NCI-H345 (cell line): ENCODE measurements at regions not wholly inside any gene's neighbourhood (a gene's known extent, or its start where the extent isn't known, plus 50 kb on each side); places are given as distances from the start of the nearest gene placed in this dataset.

Experiments used
- DNase-seq: peaks from one replicate; lab custom pipeline; 2025; lab: John Stamatoyannopoulos, UW

DNA sequence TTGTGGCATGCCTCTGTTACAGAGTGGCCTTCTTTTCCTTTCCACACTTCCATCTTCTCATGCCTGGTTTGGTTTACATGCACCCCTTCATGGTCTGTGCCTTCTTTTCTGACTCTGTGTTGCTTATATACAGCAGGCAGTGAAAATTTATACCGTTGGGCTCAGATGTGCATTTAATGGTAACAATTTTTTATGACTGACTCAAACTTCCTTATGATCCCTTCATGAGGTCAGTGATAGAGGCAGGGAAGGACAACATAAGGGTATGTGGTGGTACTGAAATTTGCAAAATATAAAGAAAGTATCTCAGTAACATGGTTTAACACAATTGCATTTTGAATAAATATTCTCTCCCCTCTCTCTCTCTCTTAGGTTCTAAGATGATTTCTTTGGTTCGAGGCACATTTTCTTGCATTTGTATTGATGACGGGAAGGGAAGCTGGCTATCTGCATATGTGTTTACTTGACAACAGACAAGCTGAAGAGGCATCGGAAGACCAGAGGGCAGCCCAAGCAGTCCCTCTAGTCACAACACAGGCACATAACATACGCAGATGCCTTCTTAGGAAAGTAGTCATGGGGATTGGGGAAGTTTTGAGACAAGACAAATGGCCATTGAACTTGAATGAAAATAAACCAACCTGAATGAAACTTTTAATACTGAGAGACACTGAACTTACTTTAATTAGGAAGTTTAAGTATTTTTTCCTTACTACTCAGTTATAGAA lies 163.3 kb upstream of the LEF1 start:
- no peak for DNase-seq

DNA sequence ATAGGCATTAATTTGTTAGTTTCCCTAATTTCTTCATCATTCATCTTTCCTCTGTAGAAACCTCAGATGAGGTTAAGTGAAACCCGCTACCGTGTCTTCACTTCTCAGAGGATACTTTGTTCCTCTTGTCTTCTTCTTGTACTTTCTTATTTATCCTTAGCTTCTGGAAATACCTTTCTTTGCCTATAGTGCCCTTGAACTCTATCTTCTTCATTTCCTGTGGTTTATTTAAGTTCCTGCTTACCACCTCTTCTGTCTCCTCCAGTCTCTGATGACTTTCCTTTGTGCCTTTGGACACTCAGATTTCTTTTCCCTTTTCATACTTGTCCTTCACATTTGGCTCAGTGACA lies 159.6 kb upstream of the LEF1 start:
- no peak for DNase-seq

DNA sequence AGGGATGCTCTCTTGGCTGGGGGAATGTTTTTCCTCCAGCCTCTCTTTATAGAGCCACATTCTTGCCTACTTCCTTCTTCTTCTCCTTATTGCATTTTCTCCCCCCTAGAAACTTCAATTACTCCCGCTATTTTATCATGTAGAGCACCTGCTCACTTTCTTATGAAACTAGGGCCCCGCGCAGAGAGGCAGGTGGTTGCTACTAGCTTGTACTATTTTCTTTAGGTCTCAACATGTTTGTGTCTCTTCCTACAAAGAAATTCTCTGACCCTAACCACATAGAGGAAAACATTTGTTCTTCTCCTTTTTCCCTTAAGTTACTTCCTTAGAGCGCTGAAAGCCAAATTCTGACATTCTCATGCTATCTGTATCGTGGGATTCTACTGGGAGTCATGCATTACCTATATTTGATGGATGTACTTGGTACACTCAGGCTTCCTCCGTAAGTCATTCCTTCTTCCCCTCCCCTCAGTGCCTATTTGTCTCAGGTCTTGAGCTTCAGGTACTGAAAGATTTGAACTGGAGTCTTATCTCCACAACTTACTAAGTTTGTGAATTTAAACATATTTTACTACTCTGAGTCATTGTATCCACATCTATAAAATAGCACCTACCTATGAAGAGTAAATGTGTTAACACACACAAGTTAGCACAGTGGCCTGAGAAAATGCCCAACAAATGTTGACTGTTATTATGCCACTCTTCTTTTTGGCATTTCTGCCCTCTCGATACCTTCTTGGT lies 159.1 kb upstream of the LEF1 start:
- DNase-seq: no peak

DNA sequence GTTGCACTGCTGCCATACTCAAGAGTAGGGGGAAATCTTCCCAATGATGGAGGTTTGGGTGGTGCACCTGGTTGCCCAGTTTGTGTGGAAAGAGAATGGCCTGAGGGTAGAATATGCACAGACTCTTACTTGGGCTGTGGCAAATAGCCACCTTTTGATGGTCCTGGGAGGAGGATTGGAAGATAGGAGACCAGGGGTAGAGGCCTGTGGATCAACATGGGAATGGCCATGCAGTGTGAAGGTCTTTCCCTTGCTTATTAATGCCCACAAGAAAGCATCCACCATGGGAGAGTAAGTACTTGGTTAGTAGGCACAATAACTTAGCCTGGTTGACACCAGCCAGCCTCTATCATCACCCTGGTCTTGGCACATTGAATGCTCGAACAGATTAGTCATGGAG lies 156.8 kb upstream of the LEF1 start:
- DNase-seq: no peak

DNA sequence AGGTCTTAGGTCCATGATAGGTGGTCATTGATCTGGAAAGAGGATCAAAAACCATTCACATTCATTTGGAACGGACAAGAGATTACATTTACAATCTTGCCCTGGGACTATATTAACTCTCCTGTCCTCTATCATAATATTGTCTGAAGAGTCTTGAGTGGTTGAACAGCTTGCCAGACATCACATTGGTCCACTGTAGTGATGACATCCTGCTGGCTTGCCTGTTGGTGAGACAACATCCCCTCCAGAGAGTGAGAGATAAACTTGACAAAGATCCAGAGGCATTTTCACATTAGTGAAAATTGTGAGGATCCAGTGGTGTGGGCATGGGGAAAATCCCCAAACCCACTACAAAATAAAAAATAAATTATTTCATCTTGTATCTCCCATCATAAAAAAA lies 155.7 kb upstream of the LEF1 start:
- no peak for DNase-seq

DNA sequence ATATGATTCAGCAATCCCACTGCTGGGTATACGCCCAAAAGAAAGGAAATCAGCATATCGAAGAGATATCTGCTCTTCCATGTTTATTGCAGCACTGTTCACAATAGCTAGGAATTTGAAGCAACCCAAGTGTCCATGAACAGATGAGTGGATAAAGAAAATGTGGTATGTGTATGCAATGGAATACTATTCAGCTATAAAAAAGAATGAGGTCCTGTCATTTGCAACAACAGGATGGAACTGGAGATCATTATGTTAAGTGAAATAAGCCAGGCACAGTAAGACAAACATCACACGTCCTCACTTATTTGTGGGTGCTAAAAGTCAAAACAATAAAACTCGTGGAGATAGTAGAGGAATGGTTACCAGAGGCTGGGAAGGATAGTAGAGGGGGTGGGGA lies 153.8 kb upstream of the LEF1 start:
- no peak for DNase-seq

DNA sequence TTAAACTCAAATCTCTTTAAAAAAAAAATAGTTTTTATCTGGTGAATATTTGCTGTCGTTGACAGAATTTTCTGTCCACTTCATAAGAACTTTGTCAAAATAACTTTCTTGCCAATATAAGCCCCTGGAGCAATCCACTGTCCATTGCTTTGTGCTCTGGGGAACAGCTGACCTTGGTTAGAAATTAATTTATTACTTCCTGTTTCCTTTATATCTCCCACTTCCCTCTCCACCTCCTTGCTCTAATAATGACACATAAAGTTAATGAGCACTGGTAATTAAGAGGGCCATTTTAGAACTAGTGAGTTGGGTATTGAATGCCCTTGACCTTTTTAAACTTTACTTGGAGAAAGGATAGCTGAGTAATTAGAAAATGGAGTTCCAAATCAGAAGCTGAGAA lies 151.3 kb upstream of the LEF1 start:
- no peak for DNase-seq

DNA sequence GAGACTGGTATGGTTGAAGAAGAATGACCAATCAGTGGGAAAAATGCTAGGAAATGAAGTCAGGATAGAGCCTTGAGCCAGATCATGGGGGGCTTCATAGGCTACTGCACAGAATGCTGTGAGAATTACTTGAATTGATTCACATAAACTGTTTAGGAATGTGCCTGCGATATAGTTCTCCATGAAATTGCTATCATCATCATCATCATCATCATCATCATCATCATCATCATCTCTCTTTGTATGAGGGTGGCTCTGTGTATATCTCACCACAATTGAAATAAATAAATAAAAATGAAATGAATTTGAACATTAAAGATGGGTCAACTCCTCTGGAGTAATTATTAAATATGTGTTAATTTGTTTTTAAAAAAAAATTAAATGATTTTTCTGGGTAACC lies 148.6 kb upstream of the LEF1 start:
- no peak for DNase-seq

DNA sequence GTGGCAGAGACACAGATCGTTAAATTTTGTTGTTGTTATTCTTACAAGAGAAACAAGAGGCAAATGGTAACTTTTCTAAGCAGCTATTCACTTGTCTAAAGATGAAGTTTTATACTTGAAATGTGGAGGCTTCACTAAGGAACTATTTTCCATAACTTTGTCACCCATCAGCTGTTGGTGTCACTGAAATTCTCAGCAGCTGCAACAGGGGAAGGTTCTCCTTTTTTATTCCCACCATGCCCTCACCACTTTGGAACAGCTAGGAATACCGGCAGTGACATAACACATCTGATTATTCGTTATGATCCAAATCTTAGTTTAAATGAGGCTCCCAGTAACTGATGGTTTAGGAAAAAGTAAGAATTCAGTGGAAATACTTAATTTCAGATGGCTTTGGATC lies 147.0 kb upstream of the LEF1 start:
- no peak for DNase-seq

DNA sequence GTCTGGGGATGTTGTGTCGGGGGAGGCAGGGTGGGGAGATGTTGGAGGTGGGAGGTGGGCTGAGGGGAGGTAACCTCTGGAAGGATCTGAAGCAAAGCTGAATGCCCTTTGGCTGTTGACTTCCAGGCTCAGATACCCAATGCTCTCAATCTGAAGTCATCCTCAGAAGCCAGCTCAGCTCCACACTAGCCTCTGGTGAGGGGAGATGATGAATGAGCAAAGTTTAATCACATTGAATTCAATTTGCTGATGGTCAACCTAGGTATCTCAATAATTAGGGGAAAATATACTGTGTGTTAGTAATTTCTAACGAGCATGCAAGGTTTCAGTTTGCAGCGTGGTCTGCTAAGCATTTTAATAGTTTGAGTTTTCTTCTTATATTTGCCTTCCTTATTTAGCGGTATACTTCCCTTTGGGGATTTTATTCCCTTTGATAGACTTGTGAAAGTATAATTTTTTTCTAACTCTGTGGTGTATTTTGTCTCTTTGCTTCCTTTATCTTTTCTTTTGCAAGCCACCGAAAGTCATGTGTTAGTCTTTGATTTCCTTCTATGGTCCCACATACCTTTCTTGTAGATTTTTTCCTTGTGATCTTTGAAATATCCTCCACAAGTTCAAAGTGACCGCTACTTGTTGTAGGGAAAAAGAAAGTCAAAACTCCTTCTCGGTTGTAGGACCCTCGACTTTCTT lies 146.3 kb upstream of the LEF1 start:
- DNase-seq: no peak

DNA sequence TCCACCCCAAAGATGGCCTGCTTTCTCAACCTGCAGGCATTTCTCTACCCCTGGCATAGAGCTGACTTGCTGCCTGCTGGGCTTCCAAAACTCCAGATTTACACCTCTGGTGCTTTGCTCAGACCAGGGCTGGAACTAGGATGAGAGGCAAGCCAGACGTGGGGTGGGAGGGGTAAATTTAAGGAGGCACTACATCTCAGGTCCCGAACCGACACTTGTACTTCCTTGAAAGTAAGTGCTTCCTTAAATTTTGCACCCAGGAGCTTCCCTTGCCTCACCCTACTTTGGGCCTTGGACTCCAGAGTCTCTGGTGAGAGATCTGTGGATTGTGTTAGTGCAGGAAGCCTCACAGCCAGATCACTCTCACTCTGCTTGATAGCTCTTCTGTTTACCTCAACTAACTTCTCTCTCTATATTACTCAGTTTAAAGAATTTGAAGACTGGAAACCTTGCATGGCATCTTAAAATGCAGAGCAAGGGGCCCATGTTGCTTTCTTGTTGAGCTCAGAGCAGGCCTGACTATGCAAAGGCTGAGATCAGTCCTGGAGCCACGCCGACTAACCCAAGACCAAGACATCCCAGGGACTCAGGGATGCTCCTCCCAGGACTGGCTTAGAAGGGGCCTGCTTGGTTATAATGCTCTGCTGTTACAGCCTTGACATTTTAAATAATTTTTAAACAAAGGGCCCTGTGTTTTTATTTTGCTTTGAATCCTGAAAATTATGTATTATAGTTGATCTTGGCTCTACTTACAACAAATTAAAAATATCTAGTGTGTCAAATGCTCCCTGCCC lies 145.0 kb upstream of the LEF1 start:
- DNase-seq: no peak

DNA sequence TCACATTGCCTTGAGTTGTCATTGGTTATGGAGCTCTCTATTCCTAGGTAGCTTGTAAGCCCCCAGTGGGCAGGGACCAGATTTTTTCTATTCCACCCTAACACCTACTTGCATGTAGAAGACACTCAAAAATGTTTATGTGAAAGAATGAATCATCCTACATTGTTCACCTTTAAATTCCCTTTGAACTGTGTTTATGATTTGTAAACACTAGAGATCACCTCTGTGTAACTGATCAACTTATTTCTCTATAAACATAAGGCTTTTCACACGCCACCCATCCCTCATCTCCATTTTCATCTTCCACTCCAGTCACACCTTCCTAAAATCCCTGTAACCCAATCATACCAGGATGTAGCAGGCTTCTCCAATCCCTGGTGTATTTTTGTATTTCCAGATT lies 142.6 kb upstream of the LEF1 start:
- no peak for DNase-seq

DNA sequence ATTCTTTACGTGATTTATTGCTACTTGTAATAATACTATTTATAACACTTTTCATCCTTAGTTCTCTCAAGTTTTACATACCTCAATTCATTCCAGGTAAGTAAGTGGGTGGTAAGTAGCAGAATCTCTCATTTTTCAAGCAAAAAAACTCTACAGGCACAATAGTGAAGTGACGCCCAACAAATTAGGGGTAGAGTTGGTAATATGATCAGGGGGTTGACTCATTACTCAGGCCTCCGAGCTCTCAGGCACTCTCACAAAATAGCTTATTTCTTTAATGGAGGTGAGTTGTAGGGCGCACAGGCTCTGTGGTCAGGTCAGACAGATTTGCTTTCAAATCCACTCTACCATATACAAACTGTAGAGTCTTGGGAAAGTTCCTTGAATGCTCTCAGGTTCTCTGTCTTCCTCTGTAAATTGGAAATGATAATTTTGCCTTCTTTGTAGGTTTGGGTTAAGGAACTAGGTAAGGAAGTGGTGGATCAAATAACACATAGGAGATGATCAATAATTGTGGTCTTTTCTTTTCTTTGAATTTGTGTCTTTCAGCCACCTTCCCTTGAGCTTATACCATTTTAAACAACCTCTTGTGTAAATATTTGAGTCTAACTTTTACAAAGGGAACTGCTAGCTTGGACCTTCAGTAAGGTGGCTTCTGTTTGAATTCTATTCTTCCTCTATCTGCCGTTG lies 134.9 kb upstream of the LEF1 start:
- DNase-seq: no peak

DNA sequence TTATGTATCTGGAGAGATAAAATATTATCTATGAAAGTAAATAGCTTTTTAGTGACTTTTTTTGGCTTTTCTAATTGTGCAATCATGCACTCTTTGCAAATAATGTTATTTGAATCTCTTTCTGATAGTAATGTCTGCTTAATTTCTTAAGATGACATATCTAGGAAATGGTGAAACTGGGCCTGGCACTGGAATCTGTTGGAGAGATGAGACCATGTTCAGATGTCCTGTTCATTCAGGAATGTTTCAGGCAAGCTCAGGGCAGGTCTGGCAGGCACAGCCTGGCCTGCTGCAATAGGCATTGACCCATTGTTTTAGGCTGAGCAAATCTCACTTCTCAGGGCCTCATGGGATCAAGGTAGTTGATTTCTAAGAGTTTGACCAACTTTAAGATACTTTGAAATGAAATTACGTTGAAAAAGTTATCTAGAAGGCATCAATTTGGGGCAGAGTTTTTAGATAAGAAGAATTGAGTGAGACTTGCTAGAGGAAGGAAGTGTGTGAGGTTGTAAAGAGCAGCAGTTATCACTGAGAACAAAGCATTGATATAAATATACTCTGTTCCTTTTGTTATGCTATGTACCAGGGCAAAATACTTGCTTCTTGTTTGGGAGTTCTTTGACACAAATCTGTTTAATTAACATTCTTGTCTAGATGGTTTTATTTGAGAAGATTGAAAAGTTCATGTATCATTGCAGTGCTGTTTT lies 133.0 kb upstream of the LEF1 start:
- no peak for DNase-seq

DNA sequence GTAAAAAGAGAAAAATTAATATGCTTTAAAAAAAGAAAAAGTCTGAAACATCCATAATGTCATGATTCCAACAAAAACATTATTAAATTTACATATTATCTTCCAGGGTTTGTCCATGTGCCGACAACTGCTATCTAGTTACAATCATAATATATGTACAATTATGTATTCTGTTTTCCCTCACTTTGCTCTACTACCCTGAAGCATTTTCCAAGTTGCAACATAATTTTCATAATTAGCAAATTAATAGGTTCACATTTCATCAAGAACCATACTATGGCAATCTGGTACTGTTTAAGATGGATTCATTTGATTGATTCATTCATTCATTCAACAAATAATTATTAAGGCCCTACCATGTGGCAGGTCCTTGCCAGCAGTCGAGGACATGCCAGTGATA lies 128.9 kb upstream of the LEF1 start:
- no peak for DNase-seq

DNA sequence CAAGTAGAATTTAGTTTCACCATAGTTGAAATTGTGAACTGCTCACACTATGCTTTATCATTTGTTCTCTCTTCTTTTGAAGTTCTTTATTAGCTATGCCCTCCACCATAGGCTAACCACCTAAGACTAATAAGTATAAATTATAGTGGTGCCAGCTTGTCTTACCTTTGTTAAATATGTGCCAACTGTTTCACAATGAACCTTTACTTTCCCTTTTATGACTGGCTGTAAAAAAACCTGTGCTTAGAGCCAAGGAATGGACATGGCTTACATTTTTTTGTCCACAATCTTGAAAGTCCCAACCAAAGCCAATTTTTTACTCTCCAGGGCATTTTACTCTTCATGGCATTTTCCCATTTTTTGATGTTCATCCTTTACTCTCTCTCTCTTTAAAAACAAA lies 123.5 kb upstream of the LEF1 start:
- DNase-seq: no peak

DNA sequence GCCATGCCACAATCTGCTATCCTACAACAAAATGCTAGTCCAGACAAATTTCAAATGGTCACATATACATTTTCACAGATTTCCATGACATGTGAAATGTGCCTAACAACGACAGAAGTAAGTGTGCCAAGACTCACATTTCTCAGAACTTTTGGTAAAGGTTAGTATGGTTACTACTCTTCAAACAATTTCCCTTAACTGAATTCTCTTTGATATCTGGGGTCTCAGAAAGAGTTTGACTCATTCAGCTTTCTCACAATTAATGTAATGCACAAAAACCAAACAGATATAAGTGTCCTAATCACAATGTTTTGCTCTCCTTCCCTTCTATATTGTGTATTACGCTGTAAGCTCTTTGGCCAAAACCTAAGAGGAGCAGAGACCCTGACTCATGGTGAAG lies 122.4 kb upstream of the LEF1 start:
- DNase-seq: no peak

DNA sequence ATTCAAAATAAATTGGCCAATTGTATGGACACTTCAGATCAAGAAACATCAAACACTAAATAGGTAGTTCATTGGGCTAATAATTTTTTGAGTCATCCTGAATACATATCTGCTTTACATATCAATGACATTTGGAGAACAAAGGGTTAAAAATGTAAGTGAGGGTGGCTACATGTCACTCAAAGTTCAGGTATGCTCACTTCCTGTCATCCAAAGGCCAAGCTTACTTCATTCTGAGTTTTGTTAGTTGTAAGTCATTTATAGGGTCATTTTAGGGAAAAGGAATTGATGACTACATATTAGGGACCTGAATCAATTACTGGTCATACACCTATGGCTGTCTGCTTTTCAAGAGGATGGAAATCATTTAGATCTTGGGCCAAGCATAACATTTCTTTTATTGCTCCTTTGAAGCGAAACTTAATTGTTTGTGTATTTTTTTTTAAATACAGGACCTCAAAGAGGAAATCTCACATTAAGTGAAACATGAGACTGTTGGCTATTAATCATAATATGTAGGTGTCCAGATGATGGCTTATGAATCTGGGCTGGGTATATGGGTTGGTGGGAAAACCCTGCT lies 119.2 kb upstream of the LEF1 start:
- DNase-seq: no peak

DNA sequence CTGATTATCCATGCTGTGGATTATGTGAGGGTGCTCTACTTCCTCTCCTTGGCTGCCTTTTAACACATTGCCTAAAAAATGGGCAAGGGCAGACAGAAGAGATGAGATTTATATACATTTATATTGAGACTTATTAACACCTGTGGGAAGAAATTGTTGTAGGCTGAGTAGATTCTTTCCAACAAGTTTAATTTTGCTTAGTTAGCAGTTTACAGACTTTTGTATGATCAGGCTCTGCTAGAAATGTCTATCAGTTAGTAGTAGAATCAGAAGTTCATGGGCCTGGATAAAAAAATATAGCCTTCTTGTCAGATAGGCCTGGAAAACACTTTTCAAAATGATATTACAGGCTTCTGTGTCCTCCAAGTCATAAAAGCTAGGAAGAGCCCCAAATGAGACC lies 111.3 kb upstream of the LEF1 start:
- DNase-seq: no peak

DNA sequence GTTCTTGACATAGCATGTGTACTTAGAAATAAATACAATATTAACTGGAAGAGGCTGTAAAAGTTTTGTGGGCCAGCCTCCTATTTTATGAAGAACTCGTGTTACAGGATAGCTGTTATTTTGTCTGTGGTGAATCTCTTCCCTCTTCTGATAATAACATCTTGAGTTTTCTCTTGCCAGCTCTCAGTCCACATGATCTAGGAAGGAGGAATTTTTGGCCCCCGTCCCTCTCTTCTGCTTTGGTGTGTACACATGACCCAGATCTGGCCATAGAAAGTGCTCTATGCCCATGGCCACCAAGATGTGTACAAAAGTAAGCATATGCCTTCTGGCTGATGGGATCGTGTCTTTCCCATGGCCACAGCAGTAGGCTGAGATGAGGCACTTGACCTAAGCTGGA lies 108.0 kb upstream of the LEF1 start:
- DNase-seq: no peak

DNA sequence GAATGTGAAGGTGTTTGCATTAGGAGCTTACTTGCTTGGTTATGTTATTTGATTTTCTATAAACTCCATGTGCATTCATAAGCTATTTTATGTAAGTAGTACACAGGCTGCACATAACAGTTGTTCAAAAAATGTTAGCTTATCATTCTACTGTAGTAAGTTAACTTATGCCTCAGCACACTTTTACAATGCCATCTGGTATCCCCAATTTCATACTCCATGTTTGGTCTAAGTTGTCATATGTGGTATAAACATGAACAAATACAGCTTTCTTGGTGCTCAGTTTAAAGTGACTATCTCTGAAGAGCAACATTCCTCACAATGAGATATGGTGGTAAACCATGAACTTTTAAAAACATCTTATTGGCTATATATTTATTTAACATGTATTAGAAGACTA lies 104.3 kb upstream of the LEF1 start:
- no peak for DNase-seq
